Fibroblast of lung (primary cell): ENCODE measurements at regions not wholly inside any gene's neighbourhood (a gene's known extent, or its start where the extent isn't known, plus 50 kb on each side); places are given as distances from the start of the nearest gene placed in this dataset.
A peak's percentile ranks its signal among the peaks of the same experiment; 100 is the strongest.

Source experiments
- DNase-seq, 2 donors: peaks; one replicate each; pipeline versions ENCODE4 v3.0.0 to v3.0.0-alpha.2; 2010; ENCODE audit warnings: low read depth in 2 of 2
- H2AFZ ChIP-seq: 2 replicates; pipeline ENCODE4 v1.5.1; 2012; ENCODE audit warnings: low read length, control low read depth, inconsistent platforms
- H3K27ac ChIP-seq: 2 replicates; pipeline ENCODE4 v1.5.1; 2011; ENCODE audit warnings: low read length, control low read depth; ENCODE audit not compliant: insufficient read depth
- H3K27me3 ChIP-seq: 2 replicates; pipeline ENCODE4 v1.5.1; 2011; ENCODE audit warnings: mild to moderate bottlenecking, low read length; ENCODE audit not compliant: control insufficient read depth, insufficient read depth
- H3K36me3 ChIP-seq: 2 replicates; pipeline ENCODE4 v1.5.1; 2011; ENCODE audit warnings: low read length; ENCODE audit not compliant: control insufficient read depth, insufficient read depth
- H3K4me1 ChIP-seq: 2 replicates; pipeline ENCODE4 v1.5.1; 2011; ENCODE audit warnings: low read length; ENCODE audit not compliant: control insufficient read depth, insufficient read depth; ENCODE audit errors: extremely low read depth
- H3K4me2 ChIP-seq: 2 replicates; pipeline ENCODE4 v1.5.1; 2011; ENCODE audit warnings: low read length, control low read depth; ENCODE audit not compliant: insufficient read depth; ENCODE audit errors: extremely low read depth
- H3K4me3 ChIP-seq, 4 experiments: fragments of 200-600 bp in 1 of 4; sonication (generic) in 1 of 4; replicated peaks in 1 of 4; 2 replicates each; pipeline ENCODE4 v1.5.1; 2011 to 2016; ENCODE audit warnings: low read length in 4 of 4, low read depth in 3 of 4, mild to moderate bottlenecking in 3 of 4, control low read depth in 2 of 4, inconsistent platforms in 1 of 4, mixed read lengths in 1 of 4; ENCODE audit not compliant: insufficient read depth in 1 of 4; ENCODE audit errors: control extremely low read depth in 1 of 4
- H3K79me2 ChIP-seq: 2 replicates; pipeline ENCODE4 v1.5.1; 2012; ENCODE audit warnings: mild to moderate bottlenecking, low read length, inconsistent platforms; ENCODE audit not compliant: control insufficient read depth, insufficient read depth
- H3K9ac ChIP-seq: 2 replicates; pipeline ENCODE4 v1.5.1; 2011; ENCODE audit warnings: mild to moderate bottlenecking, low read length, control low read depth; ENCODE audit not compliant: insufficient read depth
- H3K9me3 ChIP-seq: 2 replicates; pipeline ENCODE4 v1.5.1; 2012; ENCODE audit warnings: low read depth, low read length; ENCODE audit not compliant: control insufficient read depth, insufficient read depth
- H4K20me1 ChIP-seq: 2 replicates; pipeline ENCODE4 v1.5.1; 2011; ENCODE audit warnings: low read length; ENCODE audit not compliant: control insufficient read depth, insufficient read depth; ENCODE audit errors: extremely low read depth
- CTCF ChIP-seq, 2 donors: IDR thresholded peaks in 1 of 2; conservative IDR thresholded peaks in 1 of 2; 1 replicate in 1 of 2; 2 replicates in 1 of 2; pipeline ENCODE4 v1.5.1; 2011 to 2012; ENCODE audit warnings: low read length in 2 of 2, control low read depth in 1 of 2, inconsistent platforms in 1 of 2, low read depth in 1 of 2, mild to moderate bottlenecking in 1 of 2
- EZH2 ChIP-seq: IDR thresholded peaks from 2 replicates; pipeline ENCODE4 v1.5.1; 2012; ENCODE audit warnings: low read length, control low read depth, mild to moderate bottlenecking; ENCODE audit errors: missing control alignments

DNA sequence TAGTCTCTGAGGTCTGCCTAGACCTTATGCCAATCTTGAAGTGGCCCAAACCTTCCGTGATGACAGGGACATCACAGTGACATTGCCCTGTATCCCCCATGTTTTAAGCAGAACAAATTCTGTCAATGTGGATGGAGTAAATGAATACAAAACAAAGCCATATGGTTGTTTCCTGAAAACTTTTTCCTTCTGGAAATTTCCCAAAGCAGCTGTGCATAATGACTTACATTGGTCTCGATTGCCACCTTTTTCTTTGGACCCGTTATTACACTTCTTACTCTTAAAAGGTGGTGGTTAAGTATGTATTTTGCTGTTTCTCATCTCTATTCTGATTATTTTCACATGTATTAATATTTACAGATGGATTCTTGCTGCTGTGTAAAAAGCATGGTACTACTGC is 411.2 kb upstream of the KLF6 start:
- Histone ChIP-seq H3K27ac (no peak overlapping the region), H4K20me1 (no peaks in the 10 kb centered on the region), H3K36me3 (no peaks in the 10 kb centered on the region), H2AFZ (no peak overlapping the region), H3K27me3 (no peaks in the 10 kb centered on the region), H3K4me2 (no peak overlapping the region), H3K4me1 (no peaks in the 10 kb centered on the region), H3K9ac (no peak overlapping the region), H3K79me2 (no peaks in the 10 kb centered on the region), H3K4me3 (no peak overlapping the region), H3K9me3 (no peaks in the 10 kb centered on the region)
- DNase-seq, result no peak
- TF ChIP-seq EZH2, result no peak
- TF ChIP-seq CTCF (conservative IDR thresholded peaks at IDR 0.05 in 1 of 2, IDR thresholded peaks at IDR 0.05 in 1 of 2; ENCODE audit: low read depth in 1 of 2, low read length in 2 of 2), result no peak

DNA sequence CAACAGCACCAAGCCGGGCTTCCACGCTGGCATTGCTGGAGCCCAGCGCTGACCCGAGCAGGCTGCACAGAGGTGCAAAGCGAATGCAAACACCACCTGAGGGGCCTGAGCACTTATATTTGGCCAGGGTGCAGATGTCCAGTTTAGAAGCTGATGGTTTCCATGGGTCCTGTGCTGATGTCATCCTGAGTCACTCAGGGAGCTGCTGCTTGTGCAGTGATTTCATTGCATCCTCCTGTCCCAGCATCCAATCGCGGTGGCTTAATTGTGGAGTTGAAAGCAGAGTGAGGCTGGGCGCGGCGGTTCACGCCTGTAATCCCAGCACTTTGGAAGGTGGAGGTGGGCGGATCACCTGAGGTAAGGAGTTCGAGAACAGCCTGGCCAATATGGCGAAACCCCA is 410.2 kb upstream of the KLF6 start:
- DNase-seq, result peak; percentile 33 to 65
- H3K4me3 ChIP-seq, result no peak overlapping the region
- no peak for TF ChIP-seq EZH2
- TF ChIP-seq CTCF (conservative IDR thresholded peaks at IDR 0.05 in 1 of 2, IDR thresholded peaks at IDR 0.05 in 1 of 2; ENCODE audit: low read depth in 1 of 2, low read length in 2 of 2), result no peak

GRCh38 chr10:4194231-4194630 is 409.2 kb upstream of the KLF6 start:
- TF ChIP-seq CTCF (conservative IDR thresholded peaks at IDR 0.05 in 1 of 2, IDR thresholded peaks at IDR 0.05 in 1 of 2; ENCODE audit: low read depth in 1 of 2, low read length in 2 of 2) (no peak), EZH2 (no peak)
- H3K4me1 ChIP-seq, result no peaks in the 10 kb centered on the region
- no peaks in the 10 kb centered on the region for H3K9me3 ChIP-seq
- H2AFZ ChIP-seq, result no peak overlapping the region
- no peaks in the 10 kb centered on the region for H4K20me1 ChIP-seq
- peak in 1 of 2 donors; percentile 12 for DNase-seq
- H3K27me3 ChIP-seq, result no peaks in the 10 kb centered on the region
- no peak overlapping the region for H3K4me3 ChIP-seq
- no peaks in the 10 kb centered on the region for H3K36me3 ChIP-seq
- no peak overlapping the region for H3K9ac ChIP-seq
- H3K79me2 ChIP-seq, result no peaks in the 10 kb centered on the region
- no peak overlapping the region for H3K4me2 ChIP-seq
- no peak overlapping the region for H3K27ac ChIP-seq

More for the DNA sequence above, 410.2 kb upstream of the KLF6 start:
- H3K27ac ChIP-seq, result no peak overlapping the region
- no peaks in the 10 kb centered on the region for H3K79me2 ChIP-seq
- H3K4me2 ChIP-seq, result no peak overlapping the region
- no peaks in the 10 kb centered on the region for H3K27me3 ChIP-seq
- H4K20me1 ChIP-seq, result no peaks in the 10 kb centered on the region
- no peaks in the 10 kb centered on the region for H3K9me3 ChIP-seq
- no peaks in the 10 kb centered on the region for H3K4me1 ChIP-seq
- no peak overlapping the region for H3K9ac ChIP-seq
- no peak overlapping the region for H2AFZ ChIP-seq
- no peaks in the 10 kb centered on the region for H3K36me3 ChIP-seq
